GM03348 (cell line): ENCODE measurements at regions not wholly inside any gene's neighbourhood (a gene's known extent, or its start where the extent isn't known, plus 50 kb on each side); places are given as distances from the start of the nearest gene placed in this dataset.
"Not testable (repeated sequence)": the region's sequence is repeated elsewhere in the genome, so short reads cannot be mapped to it uniquely, and the experiment has no call there.

Experiments used
- DNase-seq: peaks from one replicate; pipeline ENCODE4 v3.0.0; 2012; ENCODE audit warnings: low spot score

DNA sequence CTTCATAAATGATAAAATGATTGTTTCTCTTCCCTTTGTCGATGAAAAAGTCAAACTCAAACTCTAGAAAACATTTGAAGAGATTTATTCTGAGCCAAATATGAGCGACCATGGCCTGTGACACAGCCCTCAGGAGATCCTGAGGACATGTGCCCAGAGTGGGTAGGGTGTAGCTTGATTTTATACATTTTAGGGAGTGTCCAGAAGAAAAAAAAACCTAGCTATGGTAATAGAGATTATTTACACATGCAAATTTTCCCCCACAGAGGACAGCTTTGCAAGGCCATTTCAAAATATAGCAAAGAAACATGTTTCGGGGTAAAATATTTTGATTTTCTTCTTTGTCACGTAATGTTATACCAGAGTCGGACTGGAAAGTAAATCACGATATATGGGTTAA, 92.4 kb upstream of the TRIB2 start:
- DNase-seq: no peak

DNA sequence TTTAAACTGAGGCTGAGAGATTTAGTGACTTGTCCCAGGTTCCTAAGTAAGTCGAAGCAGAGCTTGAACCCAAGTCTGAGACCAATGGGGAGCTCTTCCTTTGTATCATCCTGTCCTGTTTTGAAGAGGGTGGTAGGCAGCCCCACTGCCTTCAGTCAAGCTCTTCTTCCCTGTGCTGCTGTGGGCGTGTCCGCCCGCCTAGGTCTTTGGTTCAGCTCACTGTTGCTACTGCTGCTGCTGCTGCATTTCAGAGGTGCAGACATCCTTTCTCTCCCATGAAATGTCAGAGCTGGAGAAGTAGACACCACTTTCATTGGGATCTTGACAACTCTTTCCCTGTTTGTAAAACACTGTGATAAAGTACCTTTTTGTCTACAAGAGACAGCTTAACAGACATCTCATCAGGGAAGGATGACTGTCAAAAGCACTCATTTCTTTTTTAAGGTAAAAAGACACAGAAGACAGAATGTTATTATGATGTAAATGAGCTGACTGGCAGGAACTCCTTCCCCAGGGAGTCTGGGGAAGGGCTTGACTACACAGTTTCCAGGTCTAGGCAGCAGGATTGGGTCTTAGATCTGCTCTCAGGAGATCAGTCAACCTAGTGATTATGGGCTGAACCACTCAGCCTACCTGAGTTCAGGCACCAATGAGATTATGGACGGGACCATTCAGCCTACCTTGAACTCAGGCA, 91.7 kb upstream of the TRIB2 start:
- no peak for DNase-seq

DNA sequence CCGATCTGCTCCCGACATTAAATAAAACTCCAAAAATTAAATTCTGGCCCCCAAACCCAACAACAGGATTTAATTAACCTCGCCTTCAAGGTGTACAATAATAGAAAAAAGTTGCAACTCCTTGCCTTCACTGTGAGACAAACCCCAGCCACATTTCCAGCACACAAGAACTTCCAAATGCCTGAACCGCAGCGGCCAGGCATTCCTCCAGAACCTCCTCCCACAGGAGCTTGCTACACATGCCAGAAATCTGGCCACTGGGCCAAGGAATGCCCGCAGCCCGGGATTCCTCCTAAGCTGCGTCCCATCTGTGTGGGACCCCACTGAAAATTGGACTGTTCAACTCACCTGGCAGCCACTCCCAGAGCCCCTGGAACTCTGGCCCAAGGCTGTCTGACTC, 88.2 kb upstream of the TRIB2 start:
- not testable (repeated sequence) for DNase-seq

DNA sequence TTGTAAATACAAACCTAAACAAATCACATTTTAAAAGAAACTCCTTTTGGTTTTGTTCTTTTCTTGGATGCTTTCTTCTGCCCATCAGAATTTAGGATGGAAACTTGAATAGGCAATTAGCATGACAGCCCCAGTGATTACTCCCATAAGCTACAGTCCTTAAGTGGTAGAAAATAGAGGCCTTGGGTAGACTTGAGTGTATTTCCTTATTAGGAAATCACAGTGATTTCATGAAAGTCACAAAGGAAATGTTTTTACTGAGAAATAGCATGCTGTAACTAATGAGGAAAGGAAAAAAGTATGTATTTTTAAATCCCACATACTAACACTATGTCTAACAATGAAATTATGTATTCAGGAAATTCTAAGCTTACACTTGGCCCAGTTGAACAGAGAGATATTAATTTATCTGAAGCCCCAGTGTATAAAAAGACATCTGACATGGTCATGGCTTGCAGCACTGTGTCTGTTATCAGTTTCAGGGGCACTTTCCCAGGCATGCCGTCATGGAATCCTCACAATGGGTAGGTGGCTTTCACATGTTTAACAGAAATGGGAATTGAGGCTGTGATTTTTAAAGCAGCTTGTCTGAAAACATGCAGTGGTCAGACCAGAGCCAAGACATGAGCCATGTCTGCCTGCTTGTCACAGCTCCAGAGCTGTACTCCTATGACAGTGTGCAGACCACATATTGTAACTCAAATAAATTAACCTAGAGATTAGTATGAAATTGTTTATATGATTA, 79.7 kb upstream of the TRIB2 start:
- no peak for DNase-seq

DNA sequence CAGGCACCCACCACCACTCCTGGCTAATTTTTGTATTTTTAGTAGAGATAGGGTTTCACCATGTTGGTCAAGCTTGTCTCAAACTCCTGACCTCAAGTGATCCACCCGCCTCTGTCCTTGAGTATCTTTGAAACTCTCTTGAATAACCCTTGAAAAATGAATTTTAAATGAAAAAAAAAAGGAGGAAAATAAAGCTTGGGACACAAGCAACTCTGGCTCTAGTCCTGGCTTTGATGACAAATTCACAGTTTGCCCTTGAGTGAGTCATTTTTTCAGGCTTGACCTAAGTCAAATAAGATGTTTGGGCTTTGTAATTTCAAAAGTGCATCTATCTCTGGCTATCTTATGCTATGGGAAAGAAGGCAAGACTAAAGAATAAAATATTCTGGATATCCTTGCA, 79.0 kb upstream of the TRIB2 start:
- no peak for DNase-seq

DNA sequence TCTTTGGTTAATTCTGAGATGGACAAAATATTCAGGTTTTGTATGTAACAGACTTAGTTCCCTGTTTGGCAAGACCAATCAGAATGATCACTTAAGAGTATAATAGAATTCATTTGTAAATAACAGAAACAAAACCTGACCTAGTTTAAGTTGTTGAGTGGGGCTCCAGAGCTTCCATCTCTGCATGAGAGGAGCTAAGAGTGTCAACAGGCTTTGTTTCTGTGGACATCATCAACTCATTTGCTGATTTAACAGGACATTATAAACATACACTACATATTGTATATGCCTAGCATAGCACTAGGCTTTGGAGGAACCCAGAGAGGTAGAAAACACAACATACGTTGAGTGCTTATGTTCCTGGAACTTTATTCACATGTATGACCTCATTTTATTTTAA, 75.3 kb upstream of the TRIB2 start:
- no peak for DNase-seq

DNA sequence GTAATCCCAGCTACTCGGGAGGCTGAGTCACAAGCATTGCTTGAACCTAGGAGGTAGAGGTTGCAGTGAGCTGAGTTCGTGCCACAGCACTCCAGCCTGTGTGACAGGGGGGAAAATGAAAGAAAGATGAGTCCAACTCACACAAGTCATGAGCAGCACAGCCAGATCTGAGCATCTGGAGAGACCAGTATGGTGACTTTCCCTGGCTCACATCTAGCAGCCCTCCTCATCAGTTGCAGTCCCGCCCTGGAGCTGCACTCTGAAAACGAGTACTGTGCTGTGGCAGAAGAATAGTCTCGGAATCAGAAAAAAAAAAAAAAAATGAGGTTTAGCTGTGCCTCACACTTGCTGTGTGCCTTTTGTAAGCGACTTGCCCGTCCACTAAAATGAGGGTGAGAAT, 74.4 kb upstream of the TRIB2 start:
- no peak for DNase-seq

DNA sequence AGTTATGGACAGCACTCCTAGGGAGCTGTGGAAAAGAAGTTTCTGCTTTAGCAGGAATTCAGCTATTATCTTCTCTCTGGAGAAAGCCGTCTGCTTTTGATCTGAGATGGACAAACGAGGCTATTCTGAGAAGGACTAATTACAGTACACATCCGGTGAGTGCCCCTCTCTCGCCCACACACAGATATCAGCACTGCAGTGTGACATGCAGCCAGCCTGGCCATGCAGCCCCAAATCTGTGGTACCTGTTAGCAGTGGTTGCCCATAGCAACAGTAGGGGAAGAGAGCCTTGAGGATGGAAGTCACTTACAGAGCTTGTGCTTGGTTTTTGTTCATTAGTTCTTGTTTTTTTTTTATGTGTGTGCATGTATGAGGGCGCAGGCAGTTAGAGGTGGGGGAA, 73.9 kb upstream of the TRIB2 start:
- DNase-seq: no peak

DNA sequence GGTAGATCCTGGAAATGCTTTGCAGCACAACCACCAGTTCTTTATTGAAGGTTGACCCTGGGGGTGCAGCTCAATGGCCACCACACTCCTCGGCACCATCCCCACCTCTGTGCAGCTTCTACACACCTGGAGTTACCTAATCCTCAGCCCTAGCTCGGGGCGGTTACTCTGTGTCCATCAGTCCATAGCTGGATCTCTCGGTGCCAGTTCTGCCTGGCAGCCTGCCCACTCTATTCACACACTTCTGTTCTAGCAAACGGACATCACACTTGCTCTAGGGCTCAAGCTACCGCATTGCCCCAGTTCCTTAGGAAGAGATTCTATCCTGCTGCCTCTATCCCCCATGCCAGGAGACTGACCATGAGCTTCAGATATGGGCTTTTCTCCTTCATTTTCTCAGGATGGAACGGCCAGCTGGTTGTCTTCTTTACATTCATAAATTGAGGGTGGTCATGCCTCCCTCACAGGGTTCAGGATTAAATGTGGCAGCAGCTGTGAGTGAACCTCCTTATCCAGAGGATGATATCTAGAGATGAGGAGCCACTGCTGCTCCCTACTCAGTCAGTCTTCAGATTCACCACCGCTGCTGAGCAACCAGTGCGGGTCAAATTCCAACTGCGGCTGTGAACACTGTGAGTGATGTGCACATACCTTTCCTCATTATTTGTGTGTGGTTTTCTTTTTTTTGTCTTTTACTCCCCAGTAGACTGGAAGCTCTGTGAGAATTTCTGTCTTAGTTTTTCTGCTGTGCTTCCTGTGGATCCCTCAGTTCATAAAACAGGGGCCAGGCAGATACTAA, 66.9 kb upstream of the TRIB2 start:
- no peak for DNase-seq

DNA sequence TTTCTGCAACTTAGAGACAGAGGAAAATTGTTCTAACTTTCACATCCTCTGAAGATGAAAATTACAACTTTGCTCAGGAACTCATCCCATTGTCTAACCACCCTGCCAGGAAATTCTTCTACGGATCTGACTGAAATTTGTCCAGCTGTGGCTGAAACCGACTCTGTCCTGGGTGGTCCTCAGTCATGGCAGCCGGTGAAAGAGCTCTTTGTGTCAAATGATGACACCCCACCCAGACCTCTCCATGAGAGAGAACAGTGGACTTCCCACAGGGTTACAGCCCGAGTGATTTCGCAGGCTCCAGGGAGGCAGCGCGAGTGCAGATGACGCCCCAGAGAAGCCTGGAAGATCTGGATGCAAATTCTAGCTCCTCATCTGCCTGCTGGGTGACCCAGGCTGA, 65.1 kb upstream of the TRIB2 start:
- no peak for DNase-seq

DNA sequence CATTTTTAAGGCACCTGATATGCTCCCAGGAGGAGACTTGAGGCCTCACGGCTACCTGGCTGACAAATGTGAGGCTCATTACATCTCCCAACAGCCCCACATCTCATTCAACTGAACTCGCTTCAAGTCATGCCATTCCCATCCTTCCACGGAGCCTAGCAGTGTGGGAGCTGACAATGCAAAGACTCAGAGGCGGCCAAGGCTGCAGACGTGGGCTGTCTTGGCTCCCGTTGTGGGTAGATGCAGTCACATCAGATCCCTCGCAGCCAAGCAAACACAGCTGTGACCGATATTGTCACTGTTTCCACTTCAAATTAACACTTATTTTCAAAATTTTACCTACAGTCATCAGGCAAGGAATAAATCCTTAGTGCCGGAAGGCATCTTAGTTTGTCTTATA, 64.0 kb upstream of the TRIB2 start:
- no peak for DNase-seq

DNA sequence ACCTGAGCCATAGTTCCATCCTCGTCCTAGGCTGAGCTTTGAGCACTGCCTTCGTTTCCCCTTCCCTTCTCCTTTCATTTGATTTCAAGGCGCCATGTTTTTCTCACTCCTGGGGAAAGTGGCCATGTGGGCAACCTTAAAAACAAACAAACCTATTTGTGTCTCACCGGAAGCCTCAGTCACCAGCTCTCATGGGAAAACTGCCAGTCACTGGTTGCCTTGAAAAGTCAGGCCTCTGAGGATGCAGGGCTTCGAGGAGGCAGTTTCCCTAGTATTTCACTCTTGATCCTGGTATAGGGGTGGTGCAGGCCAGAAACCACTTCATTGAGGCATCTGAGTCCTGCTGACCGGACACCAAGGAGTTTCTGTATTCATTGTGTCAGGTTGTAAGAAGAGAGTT, 59.2 kb upstream of the TRIB2 start:
- no peak for DNase-seq

DNA sequence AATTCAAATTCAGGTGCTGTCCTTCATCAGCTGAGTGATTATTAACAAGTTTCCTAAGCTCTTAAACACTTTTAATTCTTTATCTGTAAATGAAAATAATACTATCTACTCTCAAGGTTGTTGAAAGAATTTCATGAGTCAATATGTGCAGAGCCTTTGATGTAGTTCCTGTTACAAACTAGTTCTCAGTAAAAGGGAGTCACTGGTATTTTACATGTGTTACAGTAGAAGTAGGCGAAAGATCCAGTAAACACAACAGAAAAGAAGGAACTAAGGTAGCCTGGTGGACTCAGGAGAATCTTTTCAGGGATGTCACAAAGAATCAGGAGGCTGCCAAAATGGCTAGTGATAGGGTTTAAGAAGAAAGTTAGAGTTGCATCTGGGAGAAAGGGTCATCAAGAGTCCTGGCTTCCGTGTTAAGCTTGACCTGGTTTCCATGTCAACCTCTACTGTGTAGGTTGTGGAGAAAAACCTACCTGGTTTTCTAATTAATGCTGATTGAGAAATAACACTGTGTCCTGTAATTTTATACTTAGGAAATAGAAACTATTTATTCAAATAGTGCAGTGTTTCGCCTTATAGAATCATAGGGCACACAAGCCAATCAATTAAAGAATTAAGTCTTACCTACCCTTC, 58.3 kb upstream of the TRIB2 start:
- no peak for DNase-seq

DNA sequence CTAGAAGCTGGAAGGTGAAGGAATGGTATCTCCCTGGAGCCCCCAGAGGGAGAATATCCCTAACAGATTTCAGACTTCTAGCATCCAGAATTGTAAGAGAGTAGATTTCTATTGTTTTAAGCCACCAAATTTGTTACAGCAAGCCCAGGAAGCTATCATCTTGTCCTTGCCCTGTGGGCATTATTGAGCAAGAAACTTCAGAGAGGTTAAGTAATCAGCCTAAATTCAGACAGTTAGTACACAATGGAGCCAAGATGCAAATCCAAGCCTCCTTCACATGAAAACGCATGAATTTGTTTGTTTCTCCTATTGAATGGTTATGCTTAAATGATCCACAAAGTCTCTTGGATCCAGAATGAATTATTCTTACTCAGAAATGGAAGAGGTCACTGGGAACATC, 55.2 kb upstream of the TRIB2 start:
- no peak for DNase-seq

DNA sequence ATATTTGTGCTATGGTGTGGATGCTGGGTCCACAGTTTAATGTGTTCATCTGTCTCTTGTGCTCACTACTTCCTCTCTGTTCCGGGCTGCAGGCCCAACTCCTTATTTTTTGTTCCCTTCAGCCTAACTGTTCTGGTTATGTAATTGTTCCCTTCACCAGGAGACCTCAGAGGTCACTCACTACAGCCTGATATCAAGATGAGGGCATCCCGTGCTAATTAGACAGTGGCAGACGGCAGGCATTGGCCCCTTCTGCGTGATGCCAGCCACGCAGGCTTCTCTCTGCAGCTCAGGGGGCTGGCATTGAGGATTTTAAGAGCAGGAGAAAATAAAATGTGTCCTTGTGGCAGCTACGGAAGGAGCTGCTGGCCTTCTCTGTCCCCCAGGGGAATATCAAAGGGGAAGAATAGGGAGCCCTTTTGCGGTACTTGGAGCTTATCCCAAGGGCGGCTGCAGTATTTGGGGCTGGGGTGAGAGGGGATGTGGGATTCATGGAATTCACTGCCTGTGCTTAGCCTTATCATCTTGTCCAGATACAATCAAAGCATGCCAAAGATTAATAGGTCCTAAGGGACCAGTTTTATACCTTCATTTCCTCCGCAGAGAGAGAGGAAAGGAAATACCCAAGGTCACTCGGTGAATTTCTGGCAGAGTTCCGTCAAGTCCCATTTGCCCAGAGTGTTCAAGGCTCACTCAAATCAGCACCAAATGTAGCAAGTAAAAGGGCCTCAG, 53.3 kb upstream of the TRIB2 start:
- DNase-seq: no peak

DNA sequence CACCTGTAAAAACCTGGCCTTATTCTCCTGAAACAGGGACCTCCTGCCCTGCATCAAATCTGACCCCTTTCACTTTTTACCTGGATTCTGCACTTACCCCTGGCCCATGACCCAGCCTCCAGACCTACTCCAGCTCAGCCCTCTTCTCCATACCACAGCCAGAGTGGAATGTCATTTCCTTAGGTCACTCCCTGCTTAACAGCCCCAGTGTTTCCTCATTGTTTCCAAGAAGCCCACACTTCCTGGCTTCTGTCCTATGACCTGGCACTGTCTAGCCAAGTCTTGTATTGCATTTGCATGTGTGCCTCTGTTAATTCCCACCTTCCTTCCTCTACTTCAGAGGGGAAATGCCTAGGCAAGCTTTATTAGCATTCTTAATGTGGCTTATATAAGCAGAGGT, 51.4 kb upstream of the TRIB2 start:
- DNase-seq: no peak

DNA sequence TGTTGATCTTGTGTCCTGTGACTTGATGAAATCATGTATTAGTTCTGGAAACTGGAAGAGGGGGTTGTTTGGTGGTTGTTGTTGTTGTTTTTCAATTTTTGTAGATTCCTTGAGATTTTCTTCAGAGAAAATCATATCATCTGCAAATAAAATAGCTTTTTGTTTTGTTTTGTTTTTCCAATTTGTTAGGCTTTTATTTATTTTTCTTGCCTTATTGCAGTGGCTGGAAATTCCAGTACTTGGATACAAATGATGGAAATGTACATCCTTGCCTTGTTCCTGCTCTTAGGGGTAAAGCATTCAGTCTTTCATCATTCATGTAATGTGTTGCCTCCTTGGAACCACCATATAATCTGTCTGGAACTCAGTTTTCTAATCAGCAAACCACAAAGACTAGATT, 50.3 kb upstream of the TRIB2 start:
- no peak for DNase-seq
